H1 (cell line): ENCODE measurements at regions not wholly inside any gene's neighbourhood (a gene's known extent, or its start where the extent isn't known, plus 50 kb on each side); places are given as distances from the start of the nearest gene placed in this dataset.
A peak's percentile ranks its signal among the peaks of the same experiment; 100 is the strongest.

Experiments used
- CTCF ChIA-PET: fragments of 300-600 bp; sonication (Branson Sonifier 250); formaldehyde crosslinking; loops from one replicate; lab custom pipeline; 2021; ENCODE audit not compliant: partially characterized antibody; lab: Charles Lee
- POLR2A ChIA-PET: fragments of 300-600 bp; sonication (Branson Sonifier 250); formaldehyde crosslinking; loops from one replicate; lab custom pipeline; 2021; ENCODE audit warnings: inconsistent platforms; ENCODE audit not compliant: partially characterized antibody; lab: Charles Lee
- DNase-seq, 2 experiments: peaks; one replicate each; pipeline versions ENCODE4 v3.0.0 to v3.0.0-alpha.2; 2010 to 2022; ENCODE audit warnings: low spot score in 2 of 2, low read depth in 1 of 2, mixed read lengths in 1 of 2
- FAIRE-seq: peaks from 2 replicates; lab custom pipeline; 2011; peaks lifted over from hg19 to GRCh38; lab: Jason Lieb, UNC
- H2AFZ ChIP-seq: 2 replicates; pipeline ENCODE4 v1.8.1; 2012; ENCODE audit warnings: low read length, inconsistent platforms
- H2AK5ac ChIP-seq: 2 replicates; pipeline ENCODE4 v1.6.1; 2013; ENCODE audit warnings: low read depth, low read length
- H2BK120ac ChIP-seq: replicated peaks from 2 replicates; pipeline ENCODE3; 2013; ENCODE audit warnings: low read depth, low read length, inconsistent platforms
- H2BK12ac ChIP-seq: 2 replicates; pipeline ENCODE4 v1.6.1; 2013; ENCODE audit warnings: low read depth, low read length
- H2BK15ac ChIP-seq: 2 replicates; pipeline ENCODE4 v1.6.1; 2013; ENCODE audit warnings: low read length
- H2BK20ac ChIP-seq: 2 replicates; pipeline ENCODE4 v1.6.1; 2013; ENCODE audit warnings: low read length
- H2BK5ac ChIP-seq: 2 replicates; pipeline ENCODE4 v1.6.1; 2013; ENCODE audit warnings: low read depth, low read length
- H3K14ac ChIP-seq: 2 replicates; pipeline ENCODE4 v1.6.1; 2013; ENCODE audit warnings: inconsistent platforms; ENCODE audit not compliant: insufficient read length
- H3K18ac ChIP-seq: 2 replicates; pipeline ENCODE4 v1.6.1; 2013; ENCODE audit warnings: low read length; ENCODE audit errors: extremely low read depth
- H3K23ac ChIP-seq: 2 replicates; pipeline ENCODE4 v1.6.1; 2013; ENCODE audit warnings: inconsistent platforms; ENCODE audit not compliant: insufficient read length
- H3K23me2 ChIP-seq: 2 replicates; pipeline ENCODE4 v1.6.1; 2013; ENCODE audit warnings: low read depth, low read length
- H3K27ac ChIP-seq: 2 replicates; pipeline ENCODE4 v1.6.1; 2011; ENCODE audit warnings: low read depth, low read length, inconsistent platforms
- H3K27me3 ChIP-seq, 4 experiments: replicated peaks in 1 of 4; 1 replicate in 1 of 4; 2 replicates in 3 of 4; pipeline versions ENCODE4 v1.6.1 to v1.8.1; 2011 to 2013; ENCODE audit warnings: low read length in 3 of 4, mild to moderate bottlenecking in 3 of 4, inconsistent platforms in 2 of 4, mixed read lengths in 2 of 4, moderate library complexity in 1 of 4; ENCODE audit not compliant: control insufficient read depth in 3 of 4, insufficient read depth in 3 of 4; ENCODE audit errors: extremely low read depth in 1 of 4
- H3K36me3 ChIP-seq, 4 experiments: 2 replicates each; pipeline versions ENCODE4 v1.6.1 to v1.8.1; 2011 to 2013; ENCODE audit warnings: mild to moderate bottlenecking in 4 of 4, low read length in 3 of 4, moderate library complexity in 2 of 4, control low read depth in 1 of 4, inconsistent platforms in 1 of 4; ENCODE audit not compliant: insufficient read depth in 4 of 4, control insufficient read depth in 2 of 4
- H3K4ac ChIP-seq: replicated peaks from 2 replicates; pipeline ENCODE3; 2013; ENCODE audit warnings: low read length, low read depth, mixed read lengths, inconsistent platforms; ENCODE audit not compliant: insufficient read length
- H3K4me1 ChIP-seq, 4 experiments: replicated peaks in 1 of 4; 1 replicate in 1 of 4; 2 replicates in 3 of 4; pipeline versions ENCODE4 v1.6.1 to v1.8.1; 2011 to 2013; ENCODE audit warnings: low read length in 3 of 4, inconsistent platforms in 2 of 4, mixed read lengths in 1 of 4; ENCODE audit not compliant: insufficient read depth in 4 of 4, control insufficient read depth in 3 of 4
- H3K4me2 ChIP-seq, 2 experiments: 2 replicates each; pipeline versions ENCODE4 v1.6.1 to v1.8.1; 2011 to 2013; ENCODE audit warnings: low read depth in 2 of 2, low read length in 2 of 2, control low read depth in 1 of 2, inconsistent platforms in 1 of 2, mild to moderate bottlenecking in 1 of 2; ENCODE audit not compliant: insufficient read depth in 1 of 2
- H3K4me3 ChIP-seq, 4 experiments: fragments of 200-600, 300-600 bp in 1 of 4; sonication (generic), shearing (Covaris generic), sonication (Bioruptor Twin) in 1 of 4; 2 replicates each; pipeline versions ENCODE4 v1.5.1 to v1.8.1; 2011 to 2016; ENCODE audit warnings: low read length in 4 of 4, low read depth in 3 of 4, control low read depth in 2 of 4, inconsistent platforms in 2 of 4, mild to moderate bottlenecking in 2 of 4, mixed read lengths in 1 of 4, moderate library complexity in 1 of 4; ENCODE audit not compliant: insufficient read depth in 2 of 4; ENCODE audit errors: extremely low read depth in 1 of 4
- H3K56ac ChIP-seq: replicated peaks from 2 replicates; pipeline ENCODE3; 2013; ENCODE audit warnings: low read depth, mild to moderate bottlenecking, mixed read lengths, low read length, inconsistent platforms; ENCODE audit not compliant: insufficient read length
- H3K79me1 ChIP-seq: 2 replicates; pipeline ENCODE4 v1.6.1; 2013; ENCODE audit warnings: low read depth, low read length, control low read depth
- H3K79me2 ChIP-seq, 2 experiments: 2 replicates each; pipeline versions ENCODE4 v1.6.1 to v1.8.1; 2012 to 2013; ENCODE audit warnings: low read length in 2 of 2, mild to moderate bottlenecking in 2 of 2, inconsistent platforms in 1 of 2; ENCODE audit not compliant: insufficient read depth in 2 of 2, control insufficient read depth in 1 of 2
- H3K9ac ChIP-seq, 4 experiments: replicated peaks in 1 of 4; 1 replicate in 1 of 4; 2 replicates in 3 of 4; pipeline versions ENCODE4 v1.6.1 to v1.8.1; 2011 to 2013; ENCODE audit warnings: low read depth in 3 of 4, low read length in 3 of 4, control low read depth in 2 of 4, mild to moderate bottlenecking in 2 of 4, moderate library complexity in 2 of 4, inconsistent platforms in 1 of 4; ENCODE audit errors: extremely low read depth in 1 of 4
- H3K9me3 ChIP-seq, 2 experiments: 2 replicates each; pipeline versions ENCODE4 v1.6.1 to v1.8.1; 2012 to 2013; ENCODE audit warnings: mild to moderate bottlenecking in 2 of 2, moderate library complexity in 2 of 2, control low read depth in 1 of 2, inconsistent platforms in 1 of 2, low read depth in 1 of 2, low read length in 1 of 2, mixed read lengths in 1 of 2; ENCODE audit not compliant: insufficient read depth in 2 of 2
- H4K20me1 ChIP-seq, 2 experiments: replicated peaks in 1 of 2; 2 replicates each; pipeline versions ENCODE3 to v1.8.1; 2011 to 2013; ENCODE audit warnings: inconsistent platforms in 2 of 2, low read length in 2 of 2, mild to moderate bottlenecking in 1 of 2; ENCODE audit not compliant: insufficient read depth in 2 of 2, control insufficient read depth in 1 of 2
- H4K5ac ChIP-seq: 2 replicates; pipeline ENCODE4 v1.6.1; 2013; ENCODE audit warnings: low read length, low read depth, mixed read lengths, inconsistent platforms; ENCODE audit not compliant: insufficient read length
- H4K8ac ChIP-seq: 2 replicates; pipeline ENCODE4 v1.8.0; 2013; ENCODE audit warnings: mild to moderate bottlenecking, moderate library complexity, low read length, inconsistent platforms; ENCODE audit not compliant: insufficient read depth; ENCODE audit errors: extremely low read depth
- H4K91ac ChIP-seq: replicated peaks from 2 replicates; pipeline ENCODE3; 2013; ENCODE audit warnings: low read length, mixed read lengths, inconsistent platforms; ENCODE audit not compliant: insufficient read length
- CEBPB ChIP-seq: IDR thresholded peaks from 2 replicates; pipeline ENCODE4 v1.6.1; 2012; ENCODE audit warnings: low read depth, low read length
- CTBP2 ChIP-seq: IDR thresholded peaks from 2 replicates; pipeline ENCODE4 v1.7.0; 2011; ENCODE audit warnings: borderline replicate concordance, mild to moderate bottlenecking, moderate library complexity, mixed read lengths, low read length; ENCODE audit not compliant: insufficient read depth, insufficient read length
- EZH2 ChIP-seq: fragments of 200-600 bp; sonication (generic); IDR thresholded peaks from 2 replicates; pipeline ENCODE4 v1.7.1; 2012; ENCODE audit warnings: low read depth, mild to moderate bottlenecking, moderate library complexity, low read length, inconsistent platforms; ENCODE audit not compliant: severe bottlenecking
- FOSL1 ChIP-seq: IDR thresholded peaks from 2 replicates; pipeline ENCODE4 v1.6.1; 2011; ENCODE audit warnings: mild to moderate bottlenecking, low read depth, low read length, moderate library complexity; ENCODE audit not compliant: insufficient read depth
- HDAC6 ChIP-seq: IDR thresholded peaks from one replicate; pipeline ENCODE4 v1.7.1; 2012; ENCODE audit warnings: low read depth, mild to moderate bottlenecking, inconsistent platforms, low read length, moderate library complexity
- JUND ChIP-seq: IDR thresholded peaks from 2 replicates; pipeline ENCODE4 v1.6.1; 2011; ENCODE audit warnings: mild to moderate bottlenecking, improper control_type of control experiment, low read length
- KDM4A ChIP-seq: IDR thresholded peaks from one replicate; pipeline ENCODE4 v1.7.1; 2012; ENCODE audit warnings: low read depth, mild to moderate bottlenecking, moderate library complexity, low read length, inconsistent platforms; ENCODE audit not compliant: severe bottlenecking
- KDM5A ChIP-seq: fragments of 200-600 bp; IDR thresholded peaks from 2 replicates; pipeline ENCODE4 v1.7.1; 2012; ENCODE audit warnings: mild to moderate bottlenecking, low read length, inconsistent platforms, mixed read lengths
- PHF8 ChIP-seq: fragments of 200-600 bp; sonication (generic); conservative IDR thresholded peaks from 2 replicates; pipeline ENCODE4 v1.7.1; 2012; ENCODE audit warnings: low read depth, mild to moderate bottlenecking, inconsistent platforms, low read length, moderate library complexity
- RFX5 ChIP-seq: IDR thresholded peaks from 2 replicates; pipeline ENCODE4 v1.6.1; 2011; ENCODE audit warnings: low read depth, low read length, improper control_type of control experiment, borderline replicate concordance
- SUZ12 ChIP-seq: fragments of 200-600 bp; sonication (generic); IDR thresholded peaks from 2 replicates; pipeline ENCODE4 v1.6.1; 2012; ENCODE audit warnings: mild to moderate bottlenecking, inconsistent platforms, low read length, moderate library complexity, mixed read lengths
- ZNF274 ChIP-seq: IDR thresholded peaks from 2 replicates; pipeline ENCODE4 v1.7.0; 2012; ENCODE audit warnings: low read length, borderline replicate concordance; ENCODE audit errors: extremely low read depth
- WGBS, 2 experiments: shearing (Covaris generic) in 1 of 2; methylation state at CpG; one replicate each; pipeline versions ENCODE4 v1.1.6 to v1.1.7; 2013 to 2015; ENCODE audit warnings: low lambda C conversion rate in 2 of 2, mixed read lengths in 2 of 2, inconsistent platforms in 1 of 2, low coverage in 1 of 2, missing lambda C conversion rate in 1 of 2; ENCODE audit not compliant: insufficient replicate concordance in 2 of 2, insufficient coverage in 1 of 2, insufficient read length in 1 of 2; ENCODE audit errors: extremely low coverage in 1 of 2, missing lambda C conversion rate in 1 of 2; 5-methylcytosine and 5-hydroxymethylcytosine counted together

GRCh38 chr9:95570646-95571045 lies 53.9 kb upstream of the PTCH1 start:
- Histone ChIP-seq H3K18ac (no peak overlapping the region), H2AFZ (peak overlapping the region; percentile 61; the same call in 1 of the 2 replicates), H3K14ac (no peak overlapping the region), H3K79me2 (no peaks in the 10 kb centered on the region), H3K4ac (no peak overlapping the region), H4K91ac (no peak overlapping the region), H3K4me3 (no peak overlapping the region), H3K79me1 (peaks cover 2% of the 10 kb centered on the region; the same call in 1 of the 2 replicates), H3K9me3 (no peaks in the 10 kb centered on the region), H2BK5ac (no peak overlapping the region), H3K4me2 (no peak overlapping the region), H3K23me2 (peaks cover 10% of the 10 kb centered on the region; the same call in 1 of the 2 replicates), H2AK5ac (no peak overlapping the region), H2BK15ac (no peak overlapping the region; the same call in 1 of the 2 replicates), H4K20me1 (peaks cover 0 to 9% of the 10 kb centered on the region in 2 experiments), H3K27me3 (no peaks in the 10 kb centered on the region; a peak in 1 of 7 replicates), H3K56ac (no peak overlapping the region), H4K8ac (peak overlapping the region; percentile 73), H2BK120ac (no peak overlapping the region), H2BK12ac (peak overlapping the region; percentile 60; the same call in 1 of the 2 replicates), H3K36me3 (no peaks in the 10 kb centered on the region; a peak in 1 of 8 replicates), H3K4me1 (no peaks in the 10 kb centered on the region; a peak in 4 of 7 replicates), H3K9ac (no peak overlapping the region), H3K23ac (no peak overlapping the region), H3K27ac (no peak overlapping the region), H2BK20ac (no peak overlapping the region), H4K5ac (no peak overlapping the region)
- no peak for DNase-seq
- POLR2A ChIA-PET = no interaction called here
- no peak for TF ChIP-seq SUZ12
- no peak for TF ChIP-seq KDM5A
- no peak for TF ChIP-seq ZNF274
- TF ChIP-seq CEBPB = no peak
- no peak for TF ChIP-seq HDAC6
- TF ChIP-seq KDM4A = no peak
- no peak for TF ChIP-seq RFX5
- TF ChIP-seq PHF8 = no peak
- no peak for TF ChIP-seq EZH2
- no peak for TF ChIP-seq FOSL1
- no peak for TF ChIP-seq CTBP2
- TF ChIP-seq JUND = no peak
- CTCF ChIA-PET = interaction anchor here (0.7 kb wide), 1 partner anchor 57 kb away, joined by 3 read pairs; no protein-coding TSS in a partner anchor
- WGBS, 2 experiments = 79% methylated on average over 11 of the region's 11 CpGs; no CpG with 5 or more reads in 1 of the 2 experiments
- FAIRE-seq = no peak
